B cell (primary cell): ENCODE measurements at regions not wholly inside any gene's neighbourhood (a gene's known extent, or its start where the extent isn't known, plus 50 kb on each side); places are given as distances from the start of the nearest gene placed in this dataset.

Experiments used
- ATAC-seq: fragments of 200-7000 bp; cut with Tn5 transposase; one replicate; pipeline ENCODE4 v1.10.0; 2021; ENCODE audit warnings: low read depth, mild to moderate bottlenecking, moderate number of reproducible peaks, moderate library complexity
- CTCF ChIA-PET: fragments of 350-600 bp; sonication (Branson Sonifier 250); formaldehyde crosslinking; loops from one replicate; lab custom pipeline; 2021; ENCODE audit warnings: antibody characterized with exemption, inconsistent platforms; lab: Charles Lee
- POLR2A ChIA-PET: fragments of 350-600 bp; sonication (Branson Sonifier 250); formaldehyde crosslinking; loops from one replicate; lab custom pipeline; 2021; ENCODE audit warnings: antibody characterized with exemption; lab: Charles Lee
- DNase-seq: peaks from one replicate; pipeline ENCODE4 v3.0.0; 2013
- H2AFZ ChIP-seq: 2 replicates; pipeline ENCODE4 v1.6.1; 2012; ENCODE audit warnings: mild to moderate bottlenecking, low read depth, low read length; ENCODE audit not compliant: insufficient read depth, poor library complexity, severe bottlenecking
- H3K27ac ChIP-seq, 2 donors: 1 replicate in 1 of 2; 2 replicates in 1 of 2; pipeline ENCODE4 v1.5.1; 2012 to 2013; ENCODE audit warnings: low read length in 2 of 2, mild to moderate bottlenecking in 2 of 2, moderate library complexity in 1 of 2
- H3K27me3 ChIP-seq, 4 experiments: fragments of 200-600 bp in 1 of 4; sonication (generic) in 1 of 4; replicated peaks in 1 of 4; 1 replicate in 2 of 4; 2 replicates in 2 of 4; pipeline versions ENCODE4 v1.6.1 to v1.7.0; 2013 to 2016; ENCODE audit warnings: low read length in 3 of 4, mild to moderate bottlenecking in 2 of 4, mixed read lengths in 1 of 4, moderate library complexity in 1 of 4; ENCODE audit not compliant: insufficient read depth in 4 of 4, control insufficient read depth in 3 of 4; ENCODE audit errors: control extremely low read depth in 1 of 4
- H3K36me3 ChIP-seq, 2 experiments: replicated peaks in 1 of 2; 1 replicate in 1 of 2; 2 replicates in 1 of 2; pipeline versions ENCODE4 v1.6.1 to v1.7.1; 2013; ENCODE audit warnings: low read length in 1 of 2; ENCODE audit not compliant: insufficient read depth in 2 of 2, control insufficient read depth in 1 of 2; ENCODE audit errors: control extremely low read depth in 1 of 2, extremely low read depth in 1 of 2
- H3K4me1 ChIP-seq, 2 donors: fragments of 200-600 bp in 1 of 2; sonication (generic) in 1 of 2; 1 replicate in 1 of 2; 2 replicates in 1 of 2; pipeline versions ENCODE4 v1.5.1 to v1.6.1; 2013 to 2017; ENCODE audit warnings: low read length in 2 of 2; ENCODE audit not compliant: control insufficient read depth in 2 of 2, insufficient read depth in 2 of 2
- H3K4me2 ChIP-seq: replicated peaks from 2 replicates; pipeline ENCODE3; 2012; ENCODE audit warnings: mild to moderate bottlenecking, low read depth, low read length; ENCODE audit not compliant: poor library complexity, severe bottlenecking
- H3K4me3 ChIP-seq, 5 experiments: fragments of 200-600 bp in 1 of 5; sonication (generic) in 1 of 5; 1 replicate in 3 of 5; 2 replicates in 2 of 5; pipeline versions ENCODE4 v1.5.1 to v1.7.0; 2011 to 2016; ENCODE audit warnings: low read length in 4 of 5, mild to moderate bottlenecking in 4 of 5, low read depth in 2 of 5, control low read depth in 1 of 5, moderate library complexity in 1 of 5; ENCODE audit not compliant: insufficient read depth in 1 of 5; ENCODE audit errors: control extremely low read depth in 1 of 5, extremely low read depth in 1 of 5
- H3K79me2 ChIP-seq: fragments of 200-600 bp; sonication (generic); one replicate; pipeline ENCODE4 v1.6.0; 2016; ENCODE audit warnings: low read length; ENCODE audit not compliant: control insufficient read depth, insufficient read depth
- H3K9ac ChIP-seq: fragments of 200-600 bp; sonication (generic); 2 replicates; pipeline ENCODE4 v1.6.1; 2017; ENCODE audit warnings: mild to moderate bottlenecking, low read length, moderate library complexity
- H3K9me3 ChIP-seq, 3 donors: one replicate each; pipeline versions ENCODE4 v1.6.1 to v1.7.1; 2013; ENCODE audit warnings: low read length in 2 of 3; ENCODE audit not compliant: control insufficient read depth in 2 of 3, insufficient read depth in 1 of 3; ENCODE audit errors: control extremely low read depth in 1 of 3
- H4K20me1 ChIP-seq: 2 replicates; pipeline ENCODE4 v1.6.0; 2012; ENCODE audit warnings: mild to moderate bottlenecking, low read length; ENCODE audit not compliant: insufficient read depth, control insufficient read depth, poor library complexity, severe bottlenecking
- H3K27ac Mint-ChIP-seq: one replicate; pipeline ENCODE4 v1.8.0; 2021; ENCODE audit warnings: mixed read lengths
- H3K27me3 Mint-ChIP-seq: one replicate; pipeline ENCODE4 v1.8.0; 2021; ENCODE audit warnings: mixed read lengths
- H3K4me1 Mint-ChIP-seq: one replicate; pipeline ENCODE4 v1.8.0; 2021; ENCODE audit warnings: mixed read lengths
- H3K4me3 Mint-ChIP-seq: one replicate; pipeline ENCODE4 v1.8.0; 2021; ENCODE audit warnings: mixed read lengths
- H3K9me3 Mint-ChIP-seq: one replicate; pipeline ENCODE4 v1.8.0; 2022; ENCODE audit warnings: mixed read lengths; ENCODE audit not compliant: insufficient read depth
- CTCF ChIP-seq: fragments of 200-600 bp; IDR thresholded peaks from one replicate; pipeline ENCODE4 v1.8.0; 2022; ENCODE audit warnings: antibody characterized with exemption, mild to moderate bottlenecking
- EZH2 ChIP-seq: IDR thresholded peaks from 2 replicates; pipeline ENCODE4 v1.6.1; 2012; ENCODE audit warnings: borderline replicate concordance, low read depth, mild to moderate bottlenecking, moderate library complexity, low read length; ENCODE audit not compliant: insufficient read depth, poor library complexity, severe bottlenecking
- WGBS: methylation state at CpG from one replicate; pipeline ENCODE4 v1.1.5; 2013; ENCODE audit warnings: missing lambda C conversion rate; ENCODE audit not compliant: insufficient coverage; 5-methylcytosine and 5-hydroxymethylcytosine counted together
- intact Hi-C: fragments of 100-400 bp; cut with micrococcal nuclease; formaldehyde crosslinking; loops from one replicate; pipeline ENCODE4 v1.10.0; 2022

- intact Hi-C loops = loop anchor here (1.0 to 5.0 kb wide), 4 partner anchors 112 to 713 kb away; no protein-coding TSS in a partner anchor
- Mint-ChIP-seq H3K9me3 (no peaks in the 10 kb centered on the region), H3K4me1 (peaks cover 8% of the 10 kb centered on the region), H3K4me3 (peak overlapping the region; percentile 91), H3K27ac (peak overlapping the region; percentile 56), H3K27me3 (peaks cover 34% of the 10 kb centered on the region)
- H3K79me2 ChIP-seq = no peaks in the 10 kb centered on the region
- ChIA-PET POLR2A (no interaction called here), CTCF (interaction anchor here (0.6 to 1.5 kb wide), 8 partner anchors 8 to 711 kb away, joined by 3 to 9 read pairs (median 3); no protein-coding TSS in a partner anchor)
- TF ChIP-seq CTCF (peak; percentile 97), EZH2 (no peak)
- no peaks in the 10 kb centered on the region for H3K9me3 ChIP-seq
- H3K36me3 ChIP-seq = no peaks in the 10 kb centered on the region
- H4K20me1 ChIP-seq = no peaks in the 10 kb centered on the region
- peak overlapping the region; percentile 55 for H3K9ac ChIP-seq
- 3% methylated on average over 30 of the region's 43 CpGs for WGBS
- H2AFZ ChIP-seq = peak overlapping the region; percentile 75
- no peak overlapping the region for H3K27ac ChIP-seq
- H3K27me3 ChIP-seq = peaks cover 0 to 13% (median 2%) of the 10 kb centered on the region in 4 experiments
- H3K4me1 ChIP-seq = peaks cover 0 to 4% of the 10 kb centered on the region in 2 donors
- DNase-seq (peak; percentile 86), ATAC-seq (peak; percentile 99)
- H3K4me3 ChIP-seq = peak overlapping the region in 4 of 5 experiments; percentile 9 to 56 (median 34)
- peak overlapping the region; percentile 90 for H3K4me2 ChIP-seq
Observed at GRCh38 chr7:35537067-35538023, 157.6 kb downstream of the HERPUD2 start.
